ENCODE measurements at regions not wholly inside any gene's neighbourhood (a gene's known extent, or its start where the extent isn't known, plus 50 kb on each side); places are given as distances from the start of the nearest gene placed in this dataset.

- Mint-ChIP-seq H3K27me3 (ENCODE audit: low read depth in 2 of 2) (no peaks in the 10 kb centered on the region), H3K36me3 (no peaks in the 10 kb centered on the region), H3K27ac (no peak overlapping the region), H3K9me3 (peaks cover 4 to 6% of the 10 kb centered on the region in 2 donors), H3K4me1 (no peaks in the 10 kb centered on the region), H3K4me3 (no peak overlapping the region)
- no peak overlapping the region for H3K4me3 ChIP-seq (ENCODE audit: low read length)
- intact Hi-C loops (cut with micrococcal nuclease): no loop called here
- H3K27ac ChIP-seq (ENCODE audit: low read length): no peak overlapping the region
- H3K27me3 ChIP-seq (ENCODE audit: control insufficient read depth, insufficient read depth, low read length): no peaks in the 10 kb centered on the region
- H3K36me3 ChIP-seq (ENCODE audit: control insufficient read depth, insufficient read depth, low read length): no peaks in the 10 kb centered on the region
- DNase-seq (no peak), ATAC-seq (no peak)
- H3K4me1 ChIP-seq (ENCODE audit: control insufficient read depth, insufficient read depth, low read length): no peaks in the 10 kb centered on the region
- peaks cover 4% of the 10 kb centered on the region for H3K9me3 ChIP-seq (ENCODE audit: control insufficient read depth, insufficient read depth, low read length)
- no peak for TF ChIP-seq CTCF (IDR thresholded peaks at IDR 0.05)
These were observed 1023.8 kb downstream of the MRPL39 start for GRCh38 chr21:24583473-24583872.

GRCh38 chr21:24577301-24577700 is 1030.0 kb downstream of the MRPL39 start:
- no peaks in the 10 kb centered on the region for H3K36me3 Mint-ChIP-seq
- no peak overlapping the region for H3K4me3 Mint-ChIP-seq
- peaks cover 11 to 13% of the 10 kb centered on the region in 2 donors for H3K9me3 Mint-ChIP-seq
- intact Hi-C loops (cut with micrococcal nuclease): no loop called here
- Histone ChIP-seq H3K9me3 (ENCODE audit: control insufficient read depth, insufficient read depth, low read length) (peaks cover 4% of the 10 kb centered on the region), H3K4me1 (ENCODE audit: control insufficient read depth, insufficient read depth, low read length) (no peaks in the 10 kb centered on the region), H3K4me3 (ENCODE audit: low read length) (no peak overlapping the region), H3K27ac (ENCODE audit: low read length) (no peak overlapping the region), H3K36me3 (ENCODE audit: control insufficient read depth, insufficient read depth, low read length) (no peaks in the 10 kb centered on the region), H3K27me3 (ENCODE audit: control insufficient read depth, insufficient read depth, low read length) (no peaks in the 10 kb centered on the region)
- WGBS (ENCODE audit: insufficient coverage): no CpG with 5 or more reads among the region's 2 CpGs
- no peak overlapping the region for H3K27ac Mint-ChIP-seq
- no peaks in the 10 kb centered on the region for H3K4me1 Mint-ChIP-seq
- no peak for ATAC-seq
- DNase-seq: no peak
- no peaks in the 10 kb centered on the region for H3K27me3 Mint-ChIP-seq (ENCODE audit: low read depth in 2 of 2)
- no peak for TF ChIP-seq CTCF (IDR thresholded peaks at IDR 0.05)

- Histone ChIP-seq H3K27me3 (ENCODE audit: control insufficient read depth, insufficient read depth, low read length) (no peaks in the 10 kb centered on the region), H3K4me1 (ENCODE audit: control insufficient read depth, insufficient read depth, low read length) (no peaks in the 10 kb centered on the region), H3K36me3 (ENCODE audit: control insufficient read depth, insufficient read depth, low read length) (no peaks in the 10 kb centered on the region), H3K27ac (ENCODE audit: low read length) (no peak overlapping the region), H3K9me3 (ENCODE audit: control insufficient read depth, insufficient read depth, low read length) (no peaks in the 10 kb centered on the region), H3K4me3 (ENCODE audit: low read length) (no peak overlapping the region)
- Mint-ChIP-seq H3K9me3 (peaks cover 11 to 19% of the 10 kb centered on the region in 2 donors), H3K4me1 (no peaks in the 10 kb centered on the region), H3K27ac (no peak overlapping the region), H3K36me3 (peaks cover 17% of the 10 kb centered on the region), H3K4me3 (no peak overlapping the region), H3K27me3 (ENCODE audit: low read depth in 2 of 2) (no peaks in the 10 kb centered on the region)
- ATAC-seq: no peak
- 90% methylated on average over 5 of the region's 5 CpGs for WGBS (ENCODE audit: insufficient coverage)
- TF ChIP-seq CTCF (IDR thresholded peaks at IDR 0.05): no peak
- no peak for DNase-seq
- intact Hi-C loops (cut with micrococcal nuclease): no loop called here
These were observed 1046.0 kb downstream of the MRPL39 start for GRCh38 chr21:24561291-24561690.

- Histone ChIP-seq H3K27ac (ENCODE audit: low read length) (no peak overlapping the region), H3K9me3 (ENCODE audit: control insufficient read depth, insufficient read depth, low read length) (peaks cover 10% of the 10 kb centered on the region), H3K27me3 (ENCODE audit: control insufficient read depth, insufficient read depth, low read length) (no peaks in the 10 kb centered on the region), H3K4me3 (ENCODE audit: low read length) (no peak overlapping the region), H3K4me1 (ENCODE audit: control insufficient read depth, insufficient read depth, low read length) (no peaks in the 10 kb centered on the region), H3K36me3 (ENCODE audit: control insufficient read depth, insufficient read depth, low read length) (no peaks in the 10 kb centered on the region)
- Mint-ChIP-seq H3K36me3 (peaks cover 2% of the 10 kb centered on the region), H3K4me1 (no peaks in the 10 kb centered on the region), H3K9me3 (peaks cover 7 to 8% of the 10 kb centered on the region in 2 donors), H3K27ac (no peak overlapping the region), H3K27me3 (ENCODE audit: low read depth in 2 of 2) (no peaks in the 10 kb centered on the region), H3K4me3 (no peak overlapping the region)
- DNase-seq (no peak), ATAC-seq (no peak)
- WGBS (ENCODE audit: insufficient coverage): 67% methylated on average over 3 of the region's 3 CpGs
- intact Hi-C loops (cut with micrococcal nuclease): no loop called here
- no peak for TF ChIP-seq CTCF (IDR thresholded peaks at IDR 0.05)
These were observed 1054.8 kb downstream of the MRPL39 start for GRCh38 chr21:24552491-24552890.

Measured in natural killer cell (primary cell).